ENCODE measurements at regions not wholly inside any gene's neighbourhood (a gene's known extent, or its start where the extent isn't known, plus 50 kb on each side); places are given as distances from the start of the nearest gene placed in this dataset.

GRCh38 chr16:73415286-73415685 lies 367.4 kb upstream of the ZFHX3 start:
- TF ChIP-seq CTCF (IDR thresholded peaks at IDR 0.05; ENCODE audit: low read depth, low read length), result no peak

DNA sequence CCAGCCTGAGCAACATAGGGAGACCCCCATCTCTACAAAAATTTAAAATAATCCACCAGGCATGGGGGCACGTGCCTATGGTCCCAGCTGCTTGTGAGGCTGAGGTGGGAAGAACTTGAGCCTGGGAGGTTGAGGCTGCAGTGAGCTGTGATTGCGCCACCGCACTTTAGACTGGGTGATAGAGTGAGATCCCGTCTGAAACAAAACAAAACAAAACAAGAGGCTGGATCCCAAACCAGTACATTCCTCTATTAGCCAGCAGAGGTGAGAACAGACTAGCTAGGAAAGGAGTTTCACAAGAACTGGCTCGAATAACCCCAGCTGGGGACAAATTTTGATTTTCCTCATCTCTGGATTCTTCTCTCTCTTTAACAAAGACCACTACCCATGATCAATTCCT lies 366.7 kb upstream of the ZFHX3 start:
- TF ChIP-seq CTCF (IDR thresholded peaks at IDR 0.05; ENCODE audit: low read depth, low read length), result no peak
- no peak overlapping the region for H3K4me3 ChIP-seq (ENCODE audit: low read depth, low read length)

More at GRCh38 chr16:73415286-73415685, 367.4 kb upstream of the ZFHX3 start:
- no peak overlapping the region for H3K4me3 ChIP-seq (ENCODE audit: low read depth, low read length)

DNA sequence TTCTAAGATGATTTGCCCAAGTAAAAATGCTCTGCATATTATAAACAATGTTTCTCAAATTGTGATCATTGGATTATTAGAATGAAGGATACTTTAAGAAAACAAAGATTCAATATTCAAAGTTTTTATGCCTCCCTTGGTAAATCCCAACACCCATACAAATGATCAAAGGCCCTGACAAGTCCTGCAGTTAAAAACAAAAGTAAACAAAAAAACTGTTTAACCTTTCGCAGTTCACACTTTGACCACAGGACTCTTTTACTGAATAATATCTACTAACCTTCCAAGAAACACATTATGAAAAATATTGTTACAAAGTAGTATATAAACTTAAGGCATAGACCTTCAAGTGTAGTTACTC lies 365.9 kb upstream of the ZFHX3 start:
- TF ChIP-seq CTCF (IDR thresholded peaks at IDR 0.05; ENCODE audit: low read depth, low read length), result no peak
- H3K4me3 ChIP-seq (ENCODE audit: low read depth, low read length), result no peak overlapping the region

GRCh38 chr16:73413091-73413829 lies 365.3 kb upstream of the ZFHX3 start:
- no peak overlapping the region for H3K4me3 ChIP-seq (ENCODE audit: low read depth, low read length)
- TF ChIP-seq CTCF (IDR thresholded peaks at IDR 0.05; ENCODE audit: low read depth, low read length), result no peak

GRCh38 chr16:73412416-73412815 lies 364.5 kb upstream of the ZFHX3 start:
- TF ChIP-seq CTCF (IDR thresholded peaks at IDR 0.05; ENCODE audit: low read depth, low read length), result no peak
- H3K4me3 ChIP-seq (ENCODE audit: low read depth, low read length), result no peak overlapping the region

DNA sequence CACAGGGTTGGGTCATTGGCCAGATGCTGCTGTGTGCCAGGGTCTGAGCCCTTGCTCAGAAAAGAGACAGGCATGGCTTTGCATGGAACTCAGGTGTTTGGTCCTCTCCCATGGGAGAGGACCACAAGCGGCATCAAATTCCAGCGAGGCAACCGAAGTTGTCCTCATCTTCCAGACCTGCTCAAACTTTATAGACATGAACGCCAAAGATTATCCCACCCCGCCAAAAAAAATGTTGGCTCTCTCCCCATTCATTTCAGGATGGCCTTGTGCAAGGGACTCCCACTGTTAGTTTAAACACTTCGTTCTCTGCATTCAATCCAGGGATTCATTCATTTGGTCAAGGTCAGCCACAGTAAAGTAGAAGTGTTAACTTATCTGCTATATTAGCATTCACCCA lies 360.8 kb upstream of the ZFHX3 start:
- no peak overlapping the region for H3K4me3 ChIP-seq (ENCODE audit: low read depth, low read length)
- no peak for TF ChIP-seq CTCF (IDR thresholded peaks at IDR 0.05; ENCODE audit: low read depth, low read length)

DNA sequence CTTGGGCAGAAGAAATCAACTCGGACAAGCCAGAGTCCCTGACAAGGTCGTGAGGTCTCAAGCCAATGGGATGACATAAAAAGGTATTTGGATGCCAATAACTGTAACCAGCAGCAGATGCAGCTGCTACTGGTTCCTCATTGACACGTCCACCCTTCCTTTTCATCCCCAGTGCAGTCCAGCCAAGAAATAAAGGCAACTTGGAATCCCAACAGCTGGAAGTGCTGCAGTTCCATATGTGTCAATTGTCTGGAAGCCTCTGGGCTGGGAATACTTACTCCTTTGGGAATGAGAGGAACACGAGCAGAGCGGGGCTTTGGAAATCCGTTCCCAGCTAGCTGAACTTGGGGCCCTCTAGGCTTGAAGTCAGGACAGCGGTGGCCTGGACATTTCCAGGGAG lies 360.4 kb upstream of the ZFHX3 start:
- no peak for TF ChIP-seq CTCF (IDR thresholded peaks at IDR 0.05; ENCODE audit: low read depth, low read length)
- H3K4me3 ChIP-seq (ENCODE audit: low read depth, low read length), result no peak overlapping the region

Measured in WI38 (cell line).